ENCODE measurements at regions not wholly inside any gene's neighbourhood (a gene's known extent, or its start where the extent isn't known, plus 50 kb on each side); places are given as distances from the start of the nearest gene placed in this dataset.

GRCh38 chr3:194854659-194855390 lies 169.1 kb downstream of the FAM43A start:
- Mint-ChIP-seq H3K27me3 (ENCODE audit: low read depth) (no peaks in the 10 kb centered on the region), H3K27ac (no peak overlapping the region), H3K4me3 (no peak overlapping the region), H3K4me1 (ENCODE audit: low read depth) (no peaks in the 10 kb centered on the region), H3K36me3 (ENCODE audit: insufficient read depth in 2 of 2) (no peaks in the 10 kb centered on the region), H3K9me3 (no peaks in the 10 kb centered on the region)
- DNase-seq (no peak), ATAC-seq (replicated peaks in 1 of 2) (no peak)

- ATAC-seq (replicated peaks in 1 of 2) (no peak), DNase-seq (no peak)
- no peaks in the 10 kb centered on the region for H3K4me1 Mint-ChIP-seq (ENCODE audit: low read depth)
- no peak overlapping the region for H3K4me3 Mint-ChIP-seq
- no peaks in the 10 kb centered on the region for H3K27me3 Mint-ChIP-seq (ENCODE audit: low read depth)
- H3K9me3 Mint-ChIP-seq = no peaks in the 10 kb centered on the region
- no peaks in the 10 kb centered on the region for H3K36me3 Mint-ChIP-seq (ENCODE audit: insufficient read depth in 2 of 2)
- H3K27ac Mint-ChIP-seq = no peak overlapping the region
These were observed 170.6 kb downstream of the FAM43A start for GRCh38 chr3:194856296-194856695.

DNA sequence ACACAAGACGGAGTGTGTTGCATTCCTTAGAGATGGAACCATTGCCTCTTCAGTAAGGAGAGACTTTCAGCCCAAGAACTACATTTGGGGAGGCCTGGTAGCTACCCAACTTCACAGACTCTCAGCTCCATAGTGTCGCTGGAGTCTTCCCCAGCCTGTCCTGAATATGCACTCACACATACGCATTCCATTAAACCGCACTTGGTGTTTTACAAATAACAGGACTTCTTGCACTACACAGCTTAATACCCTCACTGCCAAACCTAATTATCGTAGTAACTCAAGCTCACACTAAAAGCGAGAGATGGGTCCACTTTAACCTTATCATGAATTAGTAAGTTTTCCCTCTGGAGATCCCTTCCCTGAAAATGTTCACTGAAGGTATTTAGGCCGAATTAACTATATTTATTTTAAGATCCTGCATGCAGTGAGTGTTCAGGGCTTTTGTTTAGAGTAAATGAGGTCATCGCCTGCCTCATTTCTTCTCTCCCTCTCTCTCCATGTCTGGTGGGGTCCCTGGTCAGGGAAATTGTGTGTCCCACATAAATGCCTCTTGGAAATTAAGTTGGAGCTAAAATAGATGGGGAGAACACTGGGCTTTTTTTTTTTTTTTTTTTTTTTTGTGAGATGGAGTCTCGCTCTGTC lies 171.9 kb downstream of the FAM43A start:
- Mint-ChIP-seq H3K27ac (no peak overlapping the region), H3K9me3 (no peaks in the 10 kb centered on the region)

GRCh38 chr3:194858382-194858781 lies 172.7 kb downstream of the FAM43A start:
- DNase-seq = no peak
- Mint-ChIP-seq H3K4me1 (ENCODE audit: low read depth) (no peaks in the 10 kb centered on the region), H3K27me3 (ENCODE audit: low read depth) (no peaks in the 10 kb centered on the region), H3K27ac (no peak overlapping the region), H3K9me3 (no peaks in the 10 kb centered on the region), H3K36me3 (ENCODE audit: insufficient read depth in 2 of 2) (no peaks in the 10 kb centered on the region), H3K4me3 (no peak overlapping the region)
- ATAC-seq (replicated peaks in 1 of 2) = no peak

More for the DNA sequence above, 171.9 kb downstream of the FAM43A start:
- ATAC-seq (replicated peaks in 1 of 2) (no peak), DNase-seq (no peak)
- no peaks in the 10 kb centered on the region for H3K36me3 Mint-ChIP-seq (ENCODE audit: insufficient read depth in 2 of 2)
- no peak overlapping the region for H3K4me3 Mint-ChIP-seq
- no peaks in the 10 kb centered on the region for H3K4me1 Mint-ChIP-seq (ENCODE audit: low read depth)
- H3K27me3 Mint-ChIP-seq (ENCODE audit: low read depth) = no peaks in the 10 kb centered on the region

GRCh38 chr3:194860725-194861124 lies 175.0 kb downstream of the FAM43A start:
- Mint-ChIP-seq H3K27ac (no peak overlapping the region), H3K9me3 (no peaks in the 10 kb centered on the region), H3K36me3 (ENCODE audit: insufficient read depth in 2 of 2) (no peaks in the 10 kb centered on the region), H3K4me3 (no peak overlapping the region), H3K4me1 (ENCODE audit: low read depth) (no peaks in the 10 kb centered on the region), H3K27me3 (ENCODE audit: low read depth) (no peaks in the 10 kb centered on the region)
- ATAC-seq (replicated peaks in 1 of 2) (no peak), DNase-seq (no peak)

- Mint-ChIP-seq H3K36me3 (ENCODE audit: insufficient read depth in 2 of 2) (no peaks in the 10 kb centered on the region), H3K4me1 (ENCODE audit: low read depth) (no peaks in the 10 kb centered on the region), H3K9me3 (no peaks in the 10 kb centered on the region), H3K27ac (no peak overlapping the region), H3K27me3 (ENCODE audit: low read depth) (no peaks in the 10 kb centered on the region), H3K4me3 (no peak overlapping the region)
- ATAC-seq (replicated peaks in 1 of 2) (no peak), DNase-seq (no peak)
These were observed 175.7 kb downstream of the FAM43A start for GRCh38 chr3:194861375-194861774.

DNA sequence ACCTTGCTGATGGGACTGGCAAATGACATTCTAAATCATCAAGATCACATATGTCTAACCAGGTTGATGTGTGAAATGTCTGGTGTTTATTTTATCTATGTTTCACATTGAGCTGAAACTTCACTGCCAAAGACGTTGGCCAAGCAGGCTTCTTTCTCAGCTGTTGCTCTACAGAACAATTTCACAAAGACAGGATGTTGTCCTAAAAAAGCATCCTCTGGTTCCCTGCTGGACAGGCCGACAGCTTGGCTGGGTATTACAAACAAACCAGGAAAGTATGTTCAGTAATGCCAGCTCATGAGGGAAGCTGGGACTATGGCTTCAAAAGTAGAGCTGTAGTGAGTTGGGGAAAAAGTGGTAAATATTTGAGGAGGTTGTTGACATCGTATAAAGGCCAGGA lies 179.4 kb downstream of the FAM43A start:
- no peaks in the 10 kb centered on the region for H3K9me3 Mint-ChIP-seq
- no peaks in the 10 kb centered on the region for H3K36me3 Mint-ChIP-seq (ENCODE audit: insufficient read depth in 2 of 2)
- no peak for ATAC-seq (replicated peaks in 1 of 2)
- H3K27me3 Mint-ChIP-seq (ENCODE audit: low read depth) = peaks cover 11% of the 10 kb centered on the region
- H3K27ac Mint-ChIP-seq = no peak overlapping the region
- H3K4me1 Mint-ChIP-seq (ENCODE audit: low read depth) = no peaks in the 10 kb centered on the region
- DNase-seq = no peak
- H3K4me3 Mint-ChIP-seq = no peak overlapping the region

DNA sequence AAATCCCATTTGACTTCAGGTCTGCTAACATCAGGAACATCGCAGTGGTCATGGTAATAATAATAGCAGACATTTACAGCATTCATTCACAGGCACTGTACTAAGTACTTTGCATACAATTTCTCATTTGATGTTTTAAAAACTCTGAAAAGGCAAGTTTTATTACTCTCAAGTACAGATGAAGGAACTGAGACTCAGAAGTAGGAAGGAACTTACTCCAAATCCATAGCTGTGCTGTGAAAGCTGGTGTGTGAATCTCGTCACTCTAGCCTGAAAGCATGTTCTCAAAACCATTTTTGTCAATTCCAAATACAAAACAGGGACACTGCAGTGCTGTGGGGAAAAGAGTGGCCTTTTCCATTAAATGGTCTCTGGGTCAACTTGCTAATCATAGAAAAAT lies 179.9 kb downstream of the FAM43A start:
- Mint-ChIP-seq H3K4me1 (ENCODE audit: low read depth) (no peaks in the 10 kb centered on the region), H3K4me3 (no peak overlapping the region), H3K27ac (no peak overlapping the region), H3K36me3 (ENCODE audit: insufficient read depth in 2 of 2) (no peaks in the 10 kb centered on the region), H3K9me3 (no peaks in the 10 kb centered on the region), H3K27me3 (ENCODE audit: low read depth) (peaks cover 11% of the 10 kb centered on the region)
- DNase-seq (no peak), ATAC-seq (replicated peaks in 1 of 2) (no peak)

DNA sequence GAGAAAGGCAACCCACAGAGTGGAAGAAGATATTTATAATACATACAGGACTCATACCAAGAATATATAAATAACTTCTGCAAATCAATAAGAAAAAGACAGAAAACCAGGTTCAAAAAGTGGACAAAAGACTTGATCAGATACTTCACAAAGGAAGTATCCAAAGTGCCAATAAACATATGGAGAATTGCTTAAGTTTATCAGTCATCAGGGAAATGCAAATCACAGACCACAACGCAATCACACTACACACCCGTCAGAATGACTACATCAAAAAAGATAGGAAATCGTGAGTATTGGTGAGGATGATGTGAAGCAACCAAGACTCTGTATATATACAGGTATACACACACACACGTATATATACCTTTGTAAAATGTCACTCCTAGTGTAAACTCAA lies 180.6 kb downstream of the FAM43A start:
- Mint-ChIP-seq H3K4me1 (ENCODE audit: low read depth) (no peaks in the 10 kb centered on the region), H3K9me3 (no peaks in the 10 kb centered on the region), H3K27me3 (ENCODE audit: low read depth) (peaks cover 11% of the 10 kb centered on the region), H3K27ac (no peak overlapping the region), H3K4me3 (no peak overlapping the region), H3K36me3 (ENCODE audit: insufficient read depth in 2 of 2) (no peaks in the 10 kb centered on the region)
- DNase-seq = no peak
- ATAC-seq (replicated peaks in 1 of 2) = no peak

- no peak for DNase-seq
- no peak for ATAC-seq (replicated peaks in 1 of 2)
- H3K27ac Mint-ChIP-seq = no peak overlapping the region
- no peaks in the 10 kb centered on the region for H3K36me3 Mint-ChIP-seq (ENCODE audit: insufficient read depth in 2 of 2)
- H3K27me3 Mint-ChIP-seq (ENCODE audit: low read depth) = peaks cover 11% of the 10 kb centered on the region
- no peaks in the 10 kb centered on the region for H3K9me3 Mint-ChIP-seq
- H3K4me1 Mint-ChIP-seq (ENCODE audit: low read depth) = no peaks in the 10 kb centered on the region
- no peak overlapping the region for H3K4me3 Mint-ChIP-seq
These were observed 181.7 kb downstream of the FAM43A start for GRCh38 chr3:194867270-194867983.

DNA sequence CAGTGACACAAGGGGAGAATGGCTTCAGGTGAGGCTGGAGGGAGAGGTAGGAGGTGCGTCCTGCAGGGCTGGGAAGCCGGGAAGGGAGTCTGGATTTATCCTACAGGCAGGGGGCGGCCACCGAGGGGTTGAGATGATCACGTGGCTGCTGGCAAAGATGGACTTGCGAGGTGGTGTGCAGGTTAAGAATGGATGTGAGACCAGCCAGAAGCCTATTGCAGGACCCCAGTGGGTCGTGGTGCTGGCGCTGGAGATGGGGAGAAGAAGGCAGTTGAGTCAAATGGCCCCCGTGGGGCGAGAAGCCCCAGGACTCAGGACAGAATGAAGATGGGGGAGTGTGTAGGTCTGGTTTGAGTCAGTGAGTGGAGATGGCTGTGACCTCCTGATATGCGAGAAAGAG lies 183.1 kb downstream of the FAM43A start:
- H3K4me1 Mint-ChIP-seq (ENCODE audit: low read depth) = no peaks in the 10 kb centered on the region
- no peak for DNase-seq
- ATAC-seq (replicated peaks in 1 of 2) = no peak
- H3K4me3 Mint-ChIP-seq = no peak overlapping the region
- no peaks in the 10 kb centered on the region for H3K36me3 Mint-ChIP-seq (ENCODE audit: insufficient read depth in 2 of 2)
- no peaks in the 10 kb centered on the region for H3K9me3 Mint-ChIP-seq
- peaks cover 11% of the 10 kb centered on the region for H3K27me3 Mint-ChIP-seq (ENCODE audit: low read depth)
- no peak overlapping the region for H3K27ac Mint-ChIP-seq

GRCh38 chr3:194869482-194870169 lies 183.9 kb downstream of the FAM43A start:
- Mint-ChIP-seq H3K4me3 (no peak overlapping the region), H3K27ac (no peak overlapping the region), H3K9me3 (no peaks in the 10 kb centered on the region), H3K27me3 (ENCODE audit: low read depth) (peaks cover 11% of the 10 kb centered on the region), H3K36me3 (ENCODE audit: insufficient read depth in 2 of 2) (no peaks in the 10 kb centered on the region), H3K4me1 (ENCODE audit: low read depth) (no peaks in the 10 kb centered on the region)
- ATAC-seq (replicated peaks in 1 of 2) = no peak
- DNase-seq = no peak

Measured in activated T-cell treated with anti-CD3 and anti-CD28 coated beads, Interleukin-2, amount 50 U/mL, for 72 hours (primary cell).